HL-60 (cell line): ENCODE measurements at regions not wholly inside any gene's neighbourhood (a gene's known extent, or its start where the extent isn't known, plus 50 kb on each side); places are given as distances from the start of the nearest gene placed in this dataset.

Source experiments
- DNase-seq, 2 experiments: peaks; one replicate each; pipeline ENCODE4 v3.0.0-alpha.2; 2010 to 2020; ENCODE audit warnings: low read depth in 1 of 2, low spot score in 1 of 2
- H3K27ac ChIP-seq: fragments of 250-450 bp; sonication (Bioruptor Pico); replicated peaks from 2 replicates; pipeline ENCODE4 v1.5.1; 2020; ENCODE audit warnings: mild to moderate bottlenecking, moderate library complexity
- H3K27me3 ChIP-seq: fragments of 250-450 bp; sonication (Bioruptor Pico); 2 replicates; pipeline ENCODE4 v1.5.1; 2021; ENCODE audit warnings: mild to moderate bottlenecking, moderate library complexity; ENCODE audit not compliant: insufficient read depth, poor library complexity, severe bottlenecking
- H3K4me3 ChIP-seq: replicated peaks from 2 replicates; pipeline ENCODE4 v1.5.1; 2011; ENCODE audit warnings: mild to moderate bottlenecking, control low read depth, low read length; ENCODE audit not compliant: insufficient read depth
- CTCF ChIP-seq: IDR thresholded peaks from one replicate; pipeline ENCODE4 v1.5.1; 2011; ENCODE audit warnings: low read length, control low read depth, inconsistent platforms; ENCODE audit not compliant: insufficient read depth
- GABPA ChIP-seq: IDR thresholded peaks from 2 replicates; pipeline ENCODE4 v1.6.1; 2012; ENCODE audit warnings: low read depth
- POLR2AphosphoS5 ChIP-seq: IDR thresholded peaks from 2 replicates; pipeline ENCODE4 v1.6.1; 2012; ENCODE audit warnings: low read depth
- REST ChIP-seq: IDR thresholded peaks from 2 replicates; pipeline ENCODE4 v1.6.1; 2012; ENCODE audit warnings: low read depth; ENCODE audit not compliant: insufficient replicate concordance
- SPI1 ChIP-seq: IDR thresholded peaks from 2 replicates; pipeline ENCODE4 v1.6.1; 2012; ENCODE audit warnings: low read depth, mild to moderate bottlenecking, borderline replicate concordance

DNA sequence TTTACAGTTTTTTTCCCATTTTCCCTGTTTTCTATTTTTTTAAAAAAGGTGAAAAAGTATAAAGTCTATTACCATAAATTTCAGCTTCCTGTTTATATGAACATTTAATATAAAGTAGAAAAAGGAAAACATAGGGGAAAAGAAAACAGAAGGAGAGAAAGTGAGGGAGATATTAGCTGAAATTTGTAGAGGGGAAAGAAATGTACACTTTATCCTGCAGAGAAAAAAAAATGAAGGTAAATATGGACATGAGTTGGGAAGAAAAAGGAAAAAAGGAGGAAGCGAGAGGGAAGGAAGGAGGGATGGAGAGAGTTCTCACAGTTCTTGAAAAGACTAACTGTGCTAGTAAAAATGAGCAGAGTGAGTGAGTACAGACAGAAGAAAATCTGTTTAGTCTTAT, 91.6 kb upstream of the BTG1 start:
- TF ChIP-seq CTCF (no peak), REST (no peak), POLR2AphosphoS5 (no peak), SPI1 (no peak), GABPA (no peak)
- H3K27me3 ChIP-seq: no peaks in the 10 kb centered on the region
- H3K27ac ChIP-seq: no peak overlapping the region
- no peak for DNase-seq
- no peak overlapping the region for H3K4me3 ChIP-seq

DNA sequence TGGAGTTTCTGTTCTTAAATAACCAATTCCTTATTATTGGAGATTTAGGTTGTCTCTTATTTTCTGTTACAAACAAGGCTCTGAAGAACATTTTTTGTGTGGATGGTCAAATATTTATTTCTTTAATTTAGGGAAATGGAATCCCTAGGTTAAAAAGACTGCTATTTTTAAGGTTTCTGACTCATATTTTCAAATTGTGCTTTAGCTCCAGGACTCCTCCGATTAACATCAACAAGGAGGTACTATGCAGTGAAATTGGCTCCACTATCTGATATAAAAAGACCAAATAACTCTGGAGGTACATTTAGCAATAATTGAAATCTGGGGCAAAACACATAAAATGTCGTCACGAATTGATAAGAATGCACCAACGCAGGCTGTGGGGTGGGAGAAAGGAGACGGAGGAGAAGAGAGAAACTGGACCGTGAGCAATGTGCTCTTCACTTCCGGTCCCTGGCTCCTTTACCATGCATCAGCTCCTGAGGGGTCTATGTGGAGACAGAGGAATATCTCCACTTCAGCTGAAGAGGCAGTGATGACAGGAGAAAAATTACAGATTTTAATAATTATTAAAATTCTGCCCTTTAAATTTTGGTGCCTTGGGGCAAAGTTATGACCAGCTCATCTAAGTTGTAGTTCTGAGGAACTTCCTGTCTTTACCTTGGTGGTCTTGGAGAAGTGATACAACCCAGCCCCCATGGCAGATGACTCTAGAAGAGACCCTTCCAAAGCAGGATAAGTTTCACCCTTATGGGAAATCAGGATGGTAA, 90.2 kb upstream of the BTG1 start:
- H3K27me3 ChIP-seq: no peaks in the 10 kb centered on the region
- TF ChIP-seq SPI1: no peak
- no peak for TF ChIP-seq CTCF
- TF ChIP-seq REST: no peak
- no peak for TF ChIP-seq POLR2AphosphoS5
- TF ChIP-seq GABPA: no peak
- no peak overlapping the region for H3K27ac ChIP-seq
- no peak overlapping the region for H3K4me3 ChIP-seq
- DNase-seq: no peak

GRCh38 chr12:92234533-92234932, 88.9 kb upstream of the BTG1 start:
- DNase-seq: peak in 1 of 2 experiments; percentile 18
- H3K27me3 ChIP-seq: no peaks in the 10 kb centered on the region
- no peak overlapping the region for H3K4me3 ChIP-seq
- no peak overlapping the region for H3K27ac ChIP-seq
- TF ChIP-seq REST (no peak), POLR2AphosphoS5 (no peak), SPI1 (no peak)
